Lower leg skin (tissue), 3 donors: ENCODE measurements at regions not wholly inside any gene's neighbourhood (a gene's known extent, or its start where the extent isn't known, plus 50 kb on each side); places are given as distances from the start of the nearest gene placed in this dataset.

Experiments
- CTCF ChIP-seq, 3 donors: fragments of 450-650 bp; IDR thresholded peaks; one replicate each; pipeline ENCODE4 v1.5.1; 2016; ENCODE audit warnings: antibody characterized with exemption in 3 of 3, mild to moderate bottlenecking in 3 of 3, moderate library complexity in 2 of 3
- POLR2A ChIP-seq, 2 donors: fragments of 450-650 bp; IDR thresholded peaks; one replicate each; pipeline ENCODE4 v1.6.1; 2016 to 2017; ENCODE audit warnings: antibody characterized with exemption in 2 of 2, mild to moderate bottlenecking in 1 of 2, moderate library complexity in 1 of 2

GRCh38 chr6:43992126-43992663 lies 135.1 kb downstream of the MRPL14 start:
- TF ChIP-seq POLR2A (IDR thresholded peaks at IDR 0.05): no peak
- TF ChIP-seq CTCF (IDR thresholded peaks at IDR 0.05): no peak
